ENCODE measurements at regions not wholly inside any gene's neighbourhood (a gene's known extent, or its start where the extent isn't known, plus 50 kb on each side); places are given as distances from the start of the nearest gene placed in this dataset.
A peak's percentile ranks its signal among the peaks of the same experiment; 100 is the strongest.

- TF ChIP-seq CTCF (IDR thresholded peaks at IDR 0.05; ENCODE audit: poor library complexity, severe bottlenecking), result no peak
- Histone ChIP-seq H3K9me3 (ENCODE audit: severe bottlenecking) (no peaks in the 10 kb centered on the region), H3K4me1 (ENCODE audit: insufficient read depth, poor library complexity, severe bottlenecking) (no peaks in the 10 kb centered on the region), H3K27me3 (ENCODE audit: insufficient read depth, poor library complexity, severe bottlenecking) (no peaks in the 10 kb centered on the region), H3K4me3 (ENCODE audit: severe bottlenecking) (no peak overlapping the region), H3K36me3 (ENCODE audit: low read depth) (no peaks in the 10 kb centered on the region), H3K27ac (ENCODE audit: poor library complexity, severe bottlenecking) (no peak overlapping the region)
- peak; percentile 23 for DNase-seq (ENCODE audit: low spot score)
- ATAC-seq (ENCODE audit: low read depth), result no peak
Measured at GRCh38 chr12:3348055-3348454, 142.9 kb upstream of the PRMT8 start.

- H3K27ac ChIP-seq (ENCODE audit: poor library complexity, severe bottlenecking), result no peak overlapping the region
- no peaks in the 10 kb centered on the region for H3K36me3 ChIP-seq (ENCODE audit: low read depth)
- ATAC-seq (ENCODE audit: low read depth), result no peak
- H3K9me3 ChIP-seq (ENCODE audit: severe bottlenecking), result no peaks in the 10 kb centered on the region
- TF ChIP-seq CTCF (IDR thresholded peaks at IDR 0.05; ENCODE audit: poor library complexity, severe bottlenecking), result no peak
- no peaks in the 10 kb centered on the region for H3K4me1 ChIP-seq (ENCODE audit: insufficient read depth, poor library complexity, severe bottlenecking)
- no peak overlapping the region for H3K4me3 ChIP-seq (ENCODE audit: severe bottlenecking)
- H3K27me3 ChIP-seq (ENCODE audit: insufficient read depth, poor library complexity, severe bottlenecking), result no peaks in the 10 kb centered on the region
- DNase-seq (ENCODE audit: low spot score), result peak; percentile 38
Measured at GRCh38 chr12:3350432-3350831, 140.6 kb upstream of the PRMT8 start.

DNA sequence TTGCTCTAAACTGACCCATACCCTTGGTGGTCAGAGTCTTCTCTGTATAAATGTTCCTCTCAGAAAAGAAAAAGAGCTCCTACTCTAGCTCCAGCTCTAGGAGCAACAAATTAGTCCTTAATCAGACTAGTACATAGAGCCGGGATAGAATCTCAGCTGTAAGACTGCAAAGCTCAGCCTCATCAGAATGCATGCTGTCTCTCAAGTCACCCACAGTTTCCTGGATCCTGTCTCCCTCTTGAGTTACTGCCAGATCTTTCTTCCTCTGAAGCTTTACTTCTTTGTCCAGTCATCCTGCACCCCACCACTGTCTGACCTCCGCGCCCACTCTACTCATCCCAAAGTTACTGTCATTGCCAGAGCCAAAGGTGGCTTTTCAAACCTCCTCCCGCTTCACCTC is 139.3 kb upstream of the PRMT8 start:
- Histone ChIP-seq H3K9me3 (ENCODE audit: severe bottlenecking) (no peaks in the 10 kb centered on the region), H3K36me3 (ENCODE audit: low read depth) (no peaks in the 10 kb centered on the region), H3K27me3 (ENCODE audit: insufficient read depth, poor library complexity, severe bottlenecking) (no peaks in the 10 kb centered on the region), H3K4me3 (ENCODE audit: severe bottlenecking) (no peak overlapping the region), H3K4me1 (ENCODE audit: insufficient read depth, poor library complexity, severe bottlenecking) (no peaks in the 10 kb centered on the region), H3K27ac (ENCODE audit: poor library complexity, severe bottlenecking) (no peak overlapping the region)
- no peak for DNase-seq (ENCODE audit: low spot score)
- no peak for ATAC-seq (ENCODE audit: low read depth)
- TF ChIP-seq CTCF (IDR thresholded peaks at IDR 0.05; ENCODE audit: poor library complexity, severe bottlenecking), result no peak

- ATAC-seq (ENCODE audit: low read depth), result no peak
- no peaks in the 10 kb centered on the region for H3K27me3 ChIP-seq (ENCODE audit: insufficient read depth, poor library complexity, severe bottlenecking)
Measured at GRCh38 chr12:3352230-3352629, 138.8 kb upstream of the PRMT8 start.

DNA sequence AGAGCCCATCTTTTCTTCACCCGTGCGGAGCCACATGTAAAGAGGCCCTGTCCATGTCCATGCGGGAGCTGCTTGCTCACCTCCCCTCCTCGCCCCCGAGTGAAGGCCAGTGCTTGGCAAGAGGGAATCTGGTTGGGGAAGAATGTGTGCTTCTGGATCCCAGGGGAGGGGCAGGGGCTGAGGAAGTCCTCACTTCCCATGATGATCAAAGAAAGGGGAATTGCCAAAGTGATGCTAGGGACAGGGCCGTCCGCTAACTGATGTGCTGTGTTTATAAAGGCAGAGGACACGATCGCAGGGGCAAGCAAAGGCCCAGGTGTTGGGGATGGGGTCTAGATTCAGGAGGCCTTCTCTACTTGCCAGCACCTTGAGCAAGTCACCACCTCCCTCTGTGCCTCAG is 137.4 kb upstream of the PRMT8 start:
- DNase-seq (ENCODE audit: low spot score), result peak; percentile 45
- H3K4me3 ChIP-seq (ENCODE audit: severe bottlenecking), result no peak overlapping the region
- H3K4me1 ChIP-seq (ENCODE audit: insufficient read depth, poor library complexity, severe bottlenecking), result no peaks in the 10 kb centered on the region
- no peaks in the 10 kb centered on the region for H3K36me3 ChIP-seq (ENCODE audit: low read depth)
- no peaks in the 10 kb centered on the region for H3K27me3 ChIP-seq (ENCODE audit: insufficient read depth, poor library complexity, severe bottlenecking)
- H3K27ac ChIP-seq (ENCODE audit: poor library complexity, severe bottlenecking), result no peak overlapping the region
- H3K9me3 ChIP-seq (ENCODE audit: severe bottlenecking), result no peaks in the 10 kb centered on the region
- ATAC-seq (ENCODE audit: low read depth), result no peak
- no peak for TF ChIP-seq CTCF (IDR thresholded peaks at IDR 0.05; ENCODE audit: poor library complexity, severe bottlenecking)

More at GRCh38 chr12:3352230-3352629, 138.8 kb upstream of the PRMT8 start:
- no peaks in the 10 kb centered on the region for H3K4me1 ChIP-seq (ENCODE audit: insufficient read depth, poor library complexity, severe bottlenecking)
- no peak for DNase-seq (ENCODE audit: low spot score)
- no peak overlapping the region for H3K4me3 ChIP-seq (ENCODE audit: severe bottlenecking)
- H3K9me3 ChIP-seq (ENCODE audit: severe bottlenecking), result no peaks in the 10 kb centered on the region
- no peaks in the 10 kb centered on the region for H3K36me3 ChIP-seq (ENCODE audit: low read depth)
- no peak overlapping the region for H3K27ac ChIP-seq (ENCODE audit: poor library complexity, severe bottlenecking)
- no peak for TF ChIP-seq CTCF (IDR thresholded peaks at IDR 0.05; ENCODE audit: poor library complexity, severe bottlenecking)

Data from RWPE2 (cell line).